Hepatocyte (in vitro differentiated cells): ENCODE measurements at regions not wholly inside any gene's neighbourhood (a gene's known extent, or its start where the extent isn't known, plus 50 kb on each side); places are given as distances from the start of the nearest gene placed in this dataset.

Experiments
- CTCF ChIP-seq: fragments of 200-600 bp; sonication (generic); IDR thresholded peaks from 2 replicates; pipeline ENCODE4 v1.5.1; 2016; ENCODE audit warnings: antibody characterized with exemption, mild to moderate bottlenecking; ENCODE audit not compliant: poor library complexity
- EZH2phosphoT487 ChIP-seq: fragments of 200-600 bp; sonication (generic); IDR thresholded peaks from one replicate; pipeline ENCODE4 v1.6.1; 2018; ENCODE audit warnings: antibody characterized with exemption, mild to moderate bottlenecking, low read depth, moderate library complexity; ENCODE audit not compliant: unreplicated experiment, severe bottlenecking

- TF ChIP-seq CTCF, result no peak
- no peak for TF ChIP-seq EZH2phosphoT487
These were observed 237.1 kb upstream of the DYNLRB2 start for GRCh38 chr16:80303691-80304090.
